NCI-H1092 (cell line): ENCODE measurements at regions not wholly inside any gene's neighbourhood (a gene's known extent, or its start where the extent isn't known, plus 50 kb on each side); places are given as distances from the start of the nearest gene placed in this dataset.
"Not testable (repeated sequence)": the region's sequence is repeated elsewhere in the genome, so short reads cannot be mapped to it uniquely, and the experiment has no call there.

Experiments
- DNase-seq: peaks from one replicate; lab custom pipeline; 2025; lab: John Stamatoyannopoulos, UW

DNA sequence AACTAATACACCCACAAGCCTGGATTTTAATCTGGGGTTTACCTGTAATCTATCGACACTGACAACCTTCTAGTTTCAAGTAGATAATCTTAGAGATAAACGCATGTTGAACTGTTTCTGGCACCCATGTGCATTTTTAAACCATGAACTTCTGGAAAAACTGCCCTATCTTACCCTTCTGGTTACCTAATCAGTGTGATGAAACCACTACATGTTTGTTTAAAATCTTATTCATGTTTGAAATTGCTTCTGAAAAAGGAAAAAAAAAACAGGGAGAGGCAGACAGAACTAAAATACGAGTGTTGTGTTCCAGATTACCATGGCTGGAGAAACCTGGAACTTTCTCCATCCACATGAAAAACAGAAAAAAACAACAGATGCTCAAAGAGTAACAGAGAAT, 139.3 kb downstream of the MID1IP1 start:
- DNase-seq, result no peak

DNA sequence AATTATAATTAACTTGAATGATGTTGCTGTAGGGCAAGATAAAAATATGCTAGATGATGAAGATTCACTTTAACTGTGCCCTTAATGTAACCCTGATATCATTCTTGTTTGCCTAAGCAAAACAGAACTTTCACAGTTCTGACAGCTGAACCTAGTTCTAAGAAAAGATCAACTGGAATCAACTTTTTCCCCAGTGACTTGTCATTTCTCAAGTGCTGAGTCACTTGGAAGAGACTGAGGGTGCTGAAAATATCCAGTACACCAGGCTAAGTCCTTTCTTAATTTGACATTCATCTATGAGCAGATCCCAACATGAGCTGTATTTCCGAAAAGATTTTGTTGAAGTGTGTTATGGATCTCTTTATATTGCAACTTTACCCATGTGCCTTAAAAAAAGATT, 140.4 kb downstream of the MID1IP1 start:
- DNase-seq, result no peak

DNA sequence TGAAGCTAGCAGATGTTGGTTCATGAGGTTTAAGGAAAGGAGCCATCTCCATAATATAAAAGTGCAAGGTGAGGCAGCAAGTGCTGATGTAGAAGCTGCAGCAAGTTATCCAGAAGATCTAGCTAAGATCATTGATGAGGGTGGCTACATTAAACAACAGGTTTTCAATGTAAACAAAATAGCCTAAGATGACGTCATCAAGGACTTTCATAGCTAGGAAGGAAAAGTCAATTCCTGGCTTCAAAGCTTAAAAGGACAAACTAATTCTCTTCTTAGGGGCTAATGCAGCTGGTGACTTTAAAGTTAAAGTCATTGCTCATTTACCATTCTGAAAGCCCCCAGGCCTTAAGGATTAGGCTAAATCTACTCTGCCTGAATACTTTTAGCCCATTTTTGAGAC, 141.9 kb downstream of the MID1IP1 start:
- DNase-seq, result no peak

DNA sequence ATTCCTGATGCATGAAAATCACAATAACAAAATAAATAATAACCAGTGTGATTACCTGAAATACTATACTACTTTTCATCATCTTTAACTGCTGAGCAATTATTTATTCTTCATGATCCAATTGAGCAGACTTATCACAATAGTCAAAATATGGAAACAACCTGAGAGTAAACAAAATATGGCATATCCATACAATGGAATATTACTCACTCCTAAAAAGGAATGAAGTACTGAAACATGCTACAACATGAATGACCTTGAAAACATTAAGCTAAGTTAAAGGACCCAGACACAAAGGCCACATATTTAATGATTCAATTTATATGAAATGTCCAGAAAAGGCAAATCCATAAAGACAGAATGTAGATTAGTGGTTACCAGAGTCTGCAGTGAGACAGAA, 146.8 kb downstream of the MID1IP1 start:
- DNase-seq, result no peak

DNA sequence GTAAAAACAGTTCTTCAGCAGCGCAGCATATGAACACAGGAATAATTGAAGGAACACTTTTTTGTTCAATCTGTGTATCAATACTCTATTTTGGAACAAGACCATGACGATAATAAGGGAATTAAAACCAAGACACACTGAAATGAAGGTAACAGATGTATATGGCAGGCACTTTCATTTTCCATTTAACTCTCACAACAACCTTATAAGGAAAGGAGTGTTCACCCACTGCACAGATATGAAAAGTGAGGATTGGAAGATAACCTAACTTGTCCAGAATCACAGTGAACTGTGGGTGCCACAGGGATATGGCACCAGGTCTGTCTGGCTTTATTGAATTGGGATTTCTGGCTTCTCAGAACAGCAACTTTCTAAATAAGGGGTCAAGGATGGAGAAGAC, 153.3 kb downstream of the MID1IP1 start:
- DNase-seq, result no peak

DNA sequence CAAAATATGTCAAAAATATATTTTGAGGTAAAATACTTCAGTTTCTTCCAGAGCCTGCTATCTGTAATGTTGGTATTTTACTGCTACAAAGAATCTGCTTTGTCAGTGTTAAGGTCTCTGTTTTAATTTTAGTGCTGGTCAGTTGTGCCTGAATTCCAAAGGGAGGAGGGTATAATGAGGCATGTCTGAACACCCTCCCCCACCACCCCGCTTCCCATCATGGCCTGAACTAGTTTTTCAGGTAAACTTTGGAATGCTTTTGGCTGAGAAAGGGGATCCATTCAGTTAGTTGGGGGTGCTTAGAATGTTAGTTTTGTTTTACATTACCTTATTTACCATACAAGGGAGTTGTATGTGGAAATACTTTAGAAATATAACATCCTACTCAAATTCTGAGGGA, 158.5 kb downstream of the MID1IP1 start:
- no peak for DNase-seq

DNA sequence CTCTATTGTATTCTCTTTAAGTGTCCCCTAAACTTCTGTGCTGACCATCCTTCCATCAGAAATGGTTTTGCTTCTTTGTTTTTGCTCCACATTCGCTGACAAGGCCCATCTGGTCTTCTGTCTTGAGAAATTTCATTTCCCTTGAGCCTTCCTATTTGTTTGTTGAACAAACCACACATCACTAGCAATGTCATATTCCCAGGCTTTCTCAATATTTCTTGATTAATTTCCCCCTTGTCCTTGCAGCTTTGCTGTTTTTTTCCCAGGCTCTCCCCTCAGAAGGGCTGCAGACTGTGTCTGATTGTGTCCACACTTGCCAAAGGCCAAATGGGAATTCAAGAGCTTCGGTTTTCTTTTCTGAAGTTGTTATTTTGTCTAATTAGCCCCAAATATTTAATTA, 158.9 kb downstream of the MID1IP1 start:
- DNase-seq, result no peak

DNA sequence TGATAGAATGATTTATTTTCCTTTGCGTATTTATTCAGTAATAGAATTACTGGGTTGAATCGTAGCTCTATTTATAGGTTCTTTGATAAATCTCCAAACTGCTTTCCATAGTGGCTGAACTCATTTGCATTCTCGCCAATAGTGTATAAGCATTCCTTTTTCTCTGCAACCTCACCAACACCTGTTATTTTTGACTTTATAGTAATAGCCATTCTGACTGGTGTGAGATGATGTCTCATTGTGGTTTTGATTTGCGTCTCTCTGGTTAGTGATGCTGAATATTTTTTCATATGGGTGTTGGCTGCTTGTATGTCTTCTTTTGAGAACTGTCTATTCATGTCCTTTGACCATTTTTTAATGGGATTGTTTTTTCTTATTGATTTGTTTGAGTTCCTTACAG, 160.7 kb downstream of the MID1IP1 start:
- DNase-seq, result no peak

DNA sequence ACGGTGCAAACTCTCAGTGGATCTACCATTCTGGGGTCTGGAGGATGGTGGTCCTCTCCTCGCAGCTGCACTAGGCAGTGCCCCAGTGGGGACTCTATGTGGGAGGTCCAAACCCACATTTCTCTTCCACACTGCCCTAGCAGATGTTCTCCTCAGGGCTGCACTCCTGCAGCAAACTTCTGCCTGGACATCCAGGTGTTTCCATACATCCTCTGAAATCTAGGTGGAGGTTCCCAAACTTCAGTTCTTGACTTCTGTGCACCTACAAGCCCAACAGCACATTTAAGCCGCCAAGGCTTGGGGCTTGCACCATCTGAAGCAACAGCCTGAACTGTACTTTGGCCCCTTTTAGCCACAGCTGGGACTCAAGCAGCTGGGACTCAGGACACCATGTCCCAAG, 162.0 kb downstream of the MID1IP1 start:
- not testable (repeated sequence) for DNase-seq

DNA sequence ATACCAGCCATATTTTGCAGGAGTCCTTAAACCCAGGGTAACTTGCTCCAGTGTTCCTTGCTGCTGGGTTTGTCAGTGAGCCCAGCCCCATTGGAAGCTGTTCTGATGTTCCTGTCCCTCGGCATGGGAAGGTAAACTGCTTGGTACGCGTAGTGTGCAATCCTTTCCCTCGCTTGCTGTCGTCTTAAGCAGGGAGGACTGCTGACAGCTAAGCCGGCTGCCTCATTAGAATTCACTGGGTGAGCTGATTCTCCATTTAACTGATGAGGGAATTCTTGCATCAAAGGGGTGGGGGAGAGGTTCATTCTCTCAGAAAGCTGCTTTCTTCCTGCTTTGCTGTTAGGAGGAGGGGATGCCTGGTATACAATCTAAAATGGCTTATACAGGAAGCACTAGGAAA, 164.6 kb downstream of the MID1IP1 start:
- DNase-seq, result no peak

DNA sequence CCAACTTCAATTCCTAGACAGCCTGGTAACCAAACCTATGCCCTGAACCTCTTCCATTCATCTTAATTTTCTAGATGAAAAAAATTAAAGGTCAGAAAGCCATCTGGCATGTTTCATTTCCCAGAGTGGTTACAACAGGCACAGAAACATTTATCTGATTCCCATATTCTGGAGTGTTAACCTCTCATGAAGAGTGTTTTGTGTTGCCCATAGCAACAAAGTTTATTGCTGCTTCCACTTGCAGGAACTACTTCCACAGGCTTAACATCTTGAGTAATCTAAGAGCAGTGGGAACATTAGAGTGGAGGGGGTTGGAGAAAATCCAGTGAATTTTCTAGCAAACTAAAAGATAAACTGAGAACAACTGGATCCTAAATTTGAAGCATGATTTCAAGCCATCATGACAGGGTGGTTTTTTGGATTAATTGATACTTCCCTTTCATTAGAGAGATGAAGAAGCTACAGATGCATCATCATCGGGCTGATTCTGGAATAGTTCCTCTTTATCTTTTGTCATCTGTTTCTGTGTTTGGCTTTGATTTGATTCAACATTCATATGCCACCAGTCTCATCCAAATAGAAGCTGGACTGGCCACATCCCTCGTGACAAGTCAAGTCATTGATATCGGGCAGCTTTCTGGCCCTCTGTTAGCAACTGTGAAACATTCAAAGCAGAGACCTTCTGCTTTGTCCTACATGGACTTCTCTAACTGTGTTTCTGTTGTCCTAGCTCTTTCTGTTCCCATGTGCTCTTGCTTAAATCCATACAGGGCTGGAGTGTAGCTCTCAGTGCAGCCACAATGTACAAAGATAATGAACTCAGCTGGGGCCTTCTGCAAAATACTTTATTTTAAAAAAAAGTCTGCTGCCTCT, 167.3 kb downstream of the MID1IP1 start:
- no peak for DNase-seq

DNA sequence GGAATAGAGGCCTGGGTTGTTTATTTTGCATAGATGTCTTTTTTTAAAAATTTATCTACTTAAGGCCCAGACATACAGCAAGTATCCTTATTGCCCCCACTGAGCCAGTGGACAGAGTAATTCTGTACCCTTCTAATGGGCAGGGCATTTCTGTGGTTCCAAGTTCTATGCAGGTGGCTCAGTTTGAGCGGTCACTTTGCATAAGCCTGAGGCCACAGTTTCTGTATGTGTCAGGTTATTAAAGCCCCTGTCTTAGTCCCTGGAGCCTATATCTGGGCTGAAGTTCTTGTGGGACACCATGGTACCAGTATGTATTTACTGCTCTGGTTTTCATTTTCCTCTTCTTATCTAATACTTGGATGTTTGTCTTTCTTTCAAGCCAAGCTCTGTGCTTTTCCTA, 168.8 kb downstream of the MID1IP1 start:
- DNase-seq, result no peak

DNA sequence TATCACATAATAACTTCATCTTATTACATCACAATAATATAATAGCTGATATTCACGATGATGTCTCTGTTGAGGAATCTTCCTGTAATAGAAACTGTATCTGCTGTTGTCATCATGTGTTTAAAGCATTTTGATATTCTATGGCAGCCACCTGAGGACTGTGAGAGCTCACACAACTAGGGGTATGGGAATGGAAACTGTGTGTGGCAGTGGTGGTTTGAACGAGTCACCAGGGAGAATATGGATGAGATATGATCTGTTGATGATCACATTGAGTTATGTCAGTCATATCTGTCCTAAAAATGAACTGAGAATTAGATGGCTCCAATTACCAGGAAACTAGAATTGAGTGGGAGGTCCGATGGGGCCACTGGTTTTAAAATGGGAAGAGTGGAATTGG, 169.6 kb downstream of the MID1IP1 start:
- DNase-seq, result no peak

DNA sequence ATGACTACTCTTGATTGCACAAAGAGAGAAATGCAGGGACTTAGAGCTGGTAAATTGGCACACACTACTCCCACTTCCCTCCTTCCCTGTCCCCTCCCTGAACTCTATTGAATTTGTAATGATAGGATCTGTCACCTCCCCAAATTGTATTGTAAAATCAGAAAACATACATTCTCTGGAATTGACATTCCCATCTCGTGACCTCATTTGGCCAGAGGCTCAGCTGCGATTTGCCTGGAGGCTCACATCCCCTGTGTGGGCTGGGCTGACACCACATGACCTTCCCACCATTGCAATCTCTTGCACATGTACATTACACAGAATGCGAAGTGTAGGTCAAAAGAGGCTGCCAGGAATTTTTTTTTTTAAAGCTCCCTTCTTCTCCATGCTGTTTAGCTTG, 172.1 kb downstream of the MID1IP1 start:
- no peak for DNase-seq

DNA sequence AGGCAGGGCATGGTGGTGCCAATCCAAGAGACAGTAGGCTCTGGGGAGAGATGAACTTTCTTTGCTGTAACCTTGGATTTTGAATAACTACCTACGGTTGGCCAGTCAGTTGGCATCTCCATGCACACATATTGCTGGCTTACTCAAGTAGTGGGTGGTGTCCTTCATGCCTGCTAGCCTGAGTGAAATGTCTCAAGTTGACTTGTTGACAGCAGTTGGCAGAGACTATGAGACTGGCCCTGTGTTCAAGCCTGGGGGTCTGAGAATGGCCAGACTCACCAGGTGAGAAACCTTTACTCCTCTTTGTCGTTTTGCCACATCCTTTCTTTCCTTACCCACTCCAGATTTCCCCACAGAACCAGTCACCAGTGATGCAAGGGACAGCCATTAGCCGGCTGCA, 173.3 kb downstream of the MID1IP1 start:
- DNase-seq, result no peak

DNA sequence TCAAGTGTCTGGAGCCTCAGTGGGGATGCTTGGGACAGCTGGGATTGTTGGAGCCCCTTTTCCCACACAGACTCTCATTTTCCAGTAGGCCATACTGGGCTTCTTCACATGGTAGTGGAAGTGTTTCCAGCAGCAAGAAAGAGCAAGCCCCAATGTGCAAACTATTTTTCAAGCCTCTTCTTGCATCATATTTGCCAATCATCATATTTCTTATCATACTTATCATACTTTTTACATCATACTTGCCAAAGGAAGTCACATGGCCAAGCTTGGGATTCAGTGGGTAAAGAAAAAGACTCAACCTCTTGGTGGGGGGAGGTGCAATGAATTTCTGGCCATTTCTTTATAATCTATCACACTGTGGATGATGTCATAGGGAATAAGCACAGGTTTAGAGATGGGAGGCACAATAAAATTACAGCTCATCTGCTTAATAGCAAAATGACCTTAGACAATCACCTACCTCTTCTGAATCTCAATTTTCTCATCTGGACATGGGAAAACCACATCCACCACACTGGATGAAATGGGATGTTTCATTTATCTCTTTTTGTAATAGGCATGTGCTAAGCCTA, 174.2 kb downstream of the MID1IP1 start:
- no peak for DNase-seq

DNA sequence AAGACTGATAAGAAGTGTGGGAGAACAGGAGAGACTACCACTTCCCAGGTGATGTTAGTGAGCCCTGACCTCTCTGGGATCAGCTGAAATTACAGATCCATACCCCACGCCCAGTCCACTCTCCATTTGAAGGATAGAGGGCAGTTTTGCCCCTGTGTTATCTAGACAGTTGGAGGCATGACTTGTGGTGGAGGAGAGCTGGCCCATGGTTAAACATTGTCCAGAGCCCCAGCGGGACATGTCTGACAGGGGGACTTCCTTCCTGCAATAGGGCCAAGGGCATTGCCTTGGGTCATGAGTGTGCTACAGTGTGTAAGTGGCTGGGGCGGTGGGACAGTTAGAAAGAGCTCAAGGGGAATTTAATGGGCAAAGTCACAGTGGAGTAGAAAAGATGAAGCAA, 181.1 kb downstream of the MID1IP1 start:
- no peak for DNase-seq

DNA sequence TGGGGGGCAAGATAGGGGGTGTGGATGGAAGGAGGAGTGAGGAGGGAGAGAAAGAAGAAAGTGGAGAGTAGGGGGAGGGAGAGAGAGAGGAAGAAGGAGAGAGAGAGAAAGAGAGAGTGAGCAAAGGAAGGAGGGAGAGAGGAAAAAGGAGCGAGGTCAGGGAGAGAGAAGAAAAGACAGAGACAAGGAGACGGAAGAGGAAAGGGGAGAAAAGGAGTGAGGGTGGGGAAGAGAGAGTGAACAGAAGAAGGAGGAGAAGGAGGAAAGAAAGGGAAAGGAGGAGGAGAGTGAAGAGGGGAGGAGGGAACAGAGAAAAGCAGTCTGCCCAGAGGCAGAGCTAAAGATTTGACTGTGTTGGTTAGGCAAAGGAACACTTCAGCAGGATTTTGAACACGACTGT, 181.6 kb downstream of the MID1IP1 start:
- DNase-seq, result no peak

DNA sequence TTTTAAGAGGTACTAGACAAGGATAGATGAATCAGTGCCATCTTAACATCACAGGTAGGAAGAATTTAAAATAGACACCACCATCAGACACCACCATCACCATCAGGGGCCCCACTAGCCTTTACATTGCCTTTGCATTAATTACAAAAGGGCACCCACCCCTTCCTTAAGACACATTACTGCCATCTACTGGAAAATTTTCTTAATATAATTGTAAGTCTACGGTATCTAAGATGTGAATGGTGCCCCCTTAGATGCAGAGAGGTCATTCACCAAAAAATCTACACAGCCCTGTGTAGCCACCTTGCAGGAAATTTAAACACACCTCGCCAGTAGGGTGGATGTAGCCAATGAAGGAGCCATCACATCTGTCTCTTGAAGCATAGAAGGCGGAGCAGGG, 184.1 kb downstream of the MID1IP1 start:
- no peak for DNase-seq

DNA sequence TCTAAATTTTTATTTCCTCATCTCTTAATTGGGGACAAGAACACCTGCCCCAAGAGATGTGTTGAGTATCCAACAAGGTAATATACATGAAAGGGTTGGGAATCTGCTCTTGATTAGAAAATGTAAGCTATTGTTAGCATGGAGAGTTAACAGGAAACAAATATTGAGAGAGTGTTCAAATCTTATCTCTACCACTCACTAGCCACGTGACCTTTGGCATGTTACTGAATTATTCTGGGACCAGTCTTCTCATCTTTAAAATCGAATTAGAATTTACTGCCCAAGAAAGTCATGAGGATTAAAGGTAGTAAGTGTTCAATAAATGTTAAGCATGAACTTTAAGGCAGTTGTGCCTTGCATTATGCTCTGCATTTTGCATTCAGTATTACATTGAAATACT, 184.7 kb downstream of the MID1IP1 start:
- DNase-seq, result no peak

DNA sequence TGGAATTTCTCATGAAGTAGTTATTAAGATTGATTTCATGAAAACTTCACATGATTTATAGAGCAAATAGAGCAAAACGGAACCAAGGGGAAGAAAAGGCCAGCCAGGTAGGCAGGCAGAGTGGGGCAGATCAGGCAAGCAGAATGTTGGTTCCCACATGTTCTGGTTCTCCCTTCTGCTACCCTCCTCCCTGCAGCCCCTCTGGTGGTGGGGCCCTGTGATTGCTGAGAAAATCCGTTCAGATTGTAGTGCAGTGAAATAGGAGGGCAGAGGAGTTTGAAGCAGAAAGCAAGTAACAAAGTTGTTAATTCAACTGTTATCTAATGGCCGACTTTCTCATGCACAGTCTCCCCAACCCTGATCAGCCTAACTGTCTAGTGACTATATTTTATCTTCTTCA, 185.3 kb downstream of the MID1IP1 start:
- no peak for DNase-seq

DNA sequence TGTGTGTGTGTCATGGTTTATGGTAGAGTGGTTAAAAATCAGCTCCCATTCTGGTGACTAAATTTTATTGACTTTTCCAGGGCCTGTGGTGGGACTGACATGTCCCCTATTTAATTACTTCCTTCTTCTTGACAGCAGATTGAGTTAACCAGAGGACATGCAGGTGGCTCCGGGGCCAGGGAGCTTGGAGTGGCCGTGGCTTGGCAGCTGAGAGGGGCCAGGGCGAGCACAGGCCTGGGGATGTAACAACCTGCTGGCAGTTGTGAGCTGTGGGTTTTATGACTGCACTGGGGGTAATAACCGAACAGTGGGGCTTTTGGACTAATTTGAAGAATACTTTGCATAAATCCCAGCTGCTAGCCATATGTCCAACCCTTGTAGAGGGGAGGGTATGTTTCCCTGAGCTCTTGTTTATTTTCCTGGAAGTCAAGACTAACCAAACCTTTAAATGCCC, 186.0 kb downstream of the MID1IP1 start:
- DNase-seq, result no peak

DNA sequence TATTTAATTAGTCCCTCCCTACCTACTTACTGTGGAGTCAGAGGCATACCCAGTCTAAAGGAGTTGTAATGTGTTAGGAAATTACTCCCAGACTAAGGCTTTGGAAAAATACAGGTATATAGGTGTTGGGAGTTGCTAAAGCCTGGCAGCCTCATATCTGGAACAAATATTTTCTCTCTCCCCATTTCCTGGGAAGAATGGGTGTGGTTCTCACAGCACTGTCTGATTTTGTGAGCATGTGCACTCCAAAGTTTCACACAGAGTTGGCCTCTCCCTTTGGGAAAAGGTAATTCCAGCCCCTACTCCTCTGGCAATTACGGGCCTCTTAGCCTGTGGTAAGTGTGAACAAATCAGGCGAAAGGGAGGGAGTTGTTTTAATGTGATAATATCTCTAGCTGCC, 187.0 kb downstream of the MID1IP1 start:
- no peak for DNase-seq

DNA sequence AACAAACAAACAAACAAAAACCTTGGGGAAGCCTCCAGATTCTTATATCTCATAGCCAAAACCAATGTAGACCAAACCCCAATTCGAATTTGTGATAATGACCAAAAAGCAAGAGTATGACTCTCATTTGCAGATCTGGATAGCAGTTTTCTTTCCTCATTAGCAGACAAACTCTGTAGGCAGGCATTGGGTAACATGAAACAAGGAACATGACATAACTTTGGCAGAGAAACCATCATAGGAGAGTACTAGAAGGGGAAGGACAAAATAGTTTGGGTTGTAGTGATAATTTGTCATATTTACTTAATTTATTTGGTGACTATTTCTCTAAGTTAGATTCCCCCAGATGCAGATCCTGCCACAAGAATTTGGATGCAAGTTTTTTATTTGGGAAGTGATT, 187.8 kb downstream of the MID1IP1 start:
- no peak for DNase-seq
